ENCODE measurements at regions not wholly inside any gene's neighbourhood (a gene's known extent, or its start where the extent isn't known, plus 50 kb on each side); places are given as distances from the start of the nearest gene placed in this dataset.

GRCh38 chr10:25849268-25849667, 84.8 kb upstream of the MYO3A start:
- H3K27ac ChIP-seq = no peak overlapping the region
- no peak for DNase-seq (ENCODE audit: low spot score)
- no peak for TF ChIP-seq CTCF (conservative IDR thresholded peaks at IDR 0.05; ENCODE audit: low read depth)
- CTCF ChIA-PET = no interaction called here
- POLR2A ChIA-PET (ENCODE audit: low non-redundant PET) = no interaction called here

GRCh38 chr10:25849988-25850387, 84.0 kb upstream of the MYO3A start:
- ChIA-PET POLR2A (ENCODE audit: low non-redundant PET) (no interaction called here), CTCF (no interaction called here)

GRCh38 chr10:25851548-25851947, 82.5 kb upstream of the MYO3A start:
- no peak overlapping the region for H3K27ac ChIP-seq
- ChIA-PET POLR2A (ENCODE audit: low non-redundant PET) (no interaction called here), CTCF (no interaction called here)
- no peak for DNase-seq (ENCODE audit: low spot score)
- TF ChIP-seq CTCF (conservative IDR thresholded peaks at IDR 0.05; ENCODE audit: low read depth) = no peak

More at GRCh38 chr10:25849988-25850387, 84.0 kb upstream of the MYO3A start:
- H3K27ac ChIP-seq = no peak overlapping the region
- DNase-seq (ENCODE audit: low spot score) = no peak
- TF ChIP-seq CTCF (conservative IDR thresholded peaks at IDR 0.05; ENCODE audit: low read depth) = no peak

- TF ChIP-seq CTCF (conservative IDR thresholded peaks at IDR 0.05; ENCODE audit: low read depth) = no peak
- H3K27ac ChIP-seq = no peak overlapping the region
- CTCF ChIA-PET = interaction anchor here (0.6 kb wide), 1 partner anchor 119 kb away, joined by 5 read pairs; no protein-coding TSS in a partner anchor
- no peak for DNase-seq (ENCODE audit: low spot score)
- POLR2A ChIA-PET (ENCODE audit: low non-redundant PET) = no interaction called here
Measured at GRCh38 chr10:25852364-25852941, 81.6 kb upstream of the MYO3A start.

- POLR2A ChIA-PET (ENCODE audit: low non-redundant PET) = interaction anchor here (0.7 kb wide), 1 partner anchor 1668 kb away, joined by 5 read pairs; no protein-coding TSS in a partner anchor
- no peak overlapping the region for H3K27ac ChIP-seq
- no peak for DNase-seq (ENCODE audit: low spot score)
- CTCF ChIA-PET = no interaction called here
- no peak for TF ChIP-seq CTCF (conservative IDR thresholded peaks at IDR 0.05; ENCODE audit: low read depth)
Measured at GRCh38 chr10:25858076-25858475, 76.0 kb upstream of the MYO3A start.

GRCh38 chr10:25865267-25865666, 68.8 kb upstream of the MYO3A start:
- POLR2A ChIA-PET (ENCODE audit: low non-redundant PET) = no interaction called here
- H3K27ac ChIP-seq = no peak overlapping the region
- CTCF ChIA-PET = no interaction called here
- no peak for DNase-seq (ENCODE audit: low spot score)
- no peak for TF ChIP-seq CTCF (conservative IDR thresholded peaks at IDR 0.05; ENCODE audit: low read depth)
